NCI-H526 treated with DMSO at 0.1 percent for 48 hours (cell line): ENCODE measurements at regions not wholly inside any gene's neighbourhood (a gene's known extent, or its start where the extent isn't known, plus 50 kb on each side); places are given as distances from the start of the nearest gene placed in this dataset.
"Not testable (repeated sequence)": the region's sequence is repeated elsewhere in the genome, so short reads cannot be mapped to it uniquely, and the experiment has no call there.

Experiments used
- DNase-seq: peaks from one replicate; lab custom pipeline; 2025; lab: John Stamatoyannopoulos, UW

GRCh38 chr12:61044766-61045165, 1215.4 kb upstream of the USP15 start:
- DNase-seq: no peak

GRCh38 chr12:61070640-61071414, 1189.4 kb upstream of the USP15 start:
- no peak for DNase-seq

GRCh38 chr12:61072717-61073116, 1187.5 kb upstream of the USP15 start:
- no peak for DNase-seq

GRCh38 chr12:61095111-61095510, 1165.1 kb upstream of the USP15 start:
- DNase-seq: no peak

GRCh38 chr12:61098031-61098580, 1162.1 kb upstream of the USP15 start:
- DNase-seq: no peak

GRCh38 chr12:61107118-61107517, 1153.1 kb upstream of the USP15 start:
- no peak for DNase-seq

- DNase-seq: no peak
These were observed 1149.0 kb upstream of the USP15 start for GRCh38 chr12:61111218-61111617.

- no peak for DNase-seq
These were observed 1122.4 kb upstream of the USP15 start for GRCh38 chr12:61137677-61138414.

- DNase-seq: no peak
These were observed 1121.8 kb upstream of the USP15 start for GRCh38 chr12:61138415-61138759.

GRCh38 chr12:61161961-61162360, 1098.2 kb upstream of the USP15 start:
- DNase-seq: no peak

GRCh38 chr12:61188801-61189595, 1071.2 kb upstream of the USP15 start:
- no peak for DNase-seq

- no peak for DNase-seq
These were observed 1046.6 kb upstream of the USP15 start for GRCh38 chr12:61213646-61214045.

GRCh38 chr12:61220337-61220736, 1039.9 kb upstream of the USP15 start:
- DNase-seq: no peak

- no peak for DNase-seq
These were observed 1028.2 kb upstream of the USP15 start for GRCh38 chr12:61232040-61232439.

GRCh38 chr12:61250303-61250702, 1009.9 kb upstream of the USP15 start:
- DNase-seq: no peak

- no peak for DNase-seq
These were observed 1009.1 kb upstream of the USP15 start for GRCh38 chr12:61251076-61251475.

GRCh38 chr12:61254225-61254624, 1006.0 kb upstream of the USP15 start:
- DNase-seq: no peak

- not testable (repeated sequence) for DNase-seq
These were observed 995.9 kb upstream of the USP15 start for GRCh38 chr12:61264294-61264693.

- DNase-seq: no peak
These were observed 992.7 kb upstream of the USP15 start for GRCh38 chr12:61267474-61267873.

- DNase-seq: no peak
These were observed 987.8 kb upstream of the USP15 start for GRCh38 chr12:61272441-61272840.

GRCh38 chr12:61282790-61283575, 977.2 kb upstream of the USP15 start:
- no peak for DNase-seq

GRCh38 chr12:61290473-61290872, 969.7 kb upstream of the USP15 start:
- no peak for DNase-seq
